ENCODE measurements at regions not wholly inside any gene's neighbourhood (a gene's known extent, or its start where the extent isn't known, plus 50 kb on each side); places are given as distances from the start of the nearest gene placed in this dataset.

- TF ChIP-seq CTCF (IDR thresholded peaks at IDR 0.05) (no peak), POLR2A (IDR thresholded peaks at IDR 0.05) (no peak)
These were observed 101.4 kb upstream of the IVNS1ABP start for GRCh38 chr1:185418472-185418871.
